ENCODE measurements at regions not wholly inside any gene's neighbourhood (a gene's known extent, or its start where the extent isn't known, plus 50 kb on each side); places are given as distances from the start of the nearest gene placed in this dataset.

GRCh38 chr19:42662712-42663111, 68.0 kb upstream of the CEACAM8 start:
- DNase-seq (ENCODE audit: low spot score) = no peak

- DNase-seq (ENCODE audit: low spot score) = no peak
Measured at GRCh38 chr19:42660353-42660752, 65.6 kb upstream of the CEACAM8 start.

GRCh38 chr19:42658076-42658475, 63.4 kb upstream of the CEACAM8 start:
- DNase-seq (ENCODE audit: low spot score) = no peak

GRCh38 chr19:42657556-42657955, 62.8 kb upstream of the CEACAM8 start:
- peak; percentile 33 for DNase-seq (ENCODE audit: low spot score)

- DNase-seq (ENCODE audit: low spot score) = no peak
Measured at GRCh38 chr19:42655748-42656147, 61.0 kb upstream of the CEACAM8 start.

GRCh38 chr19:42653841-42654240, 59.1 kb upstream of the CEACAM8 start:
- no peak for DNase-seq (ENCODE audit: low spot score)

- DNase-seq (ENCODE audit: low spot score) = no peak
Measured at GRCh38 chr19:42652021-42652420, 57.3 kb upstream of the CEACAM8 start.
